Right ventricle myocardium superior (tissue), 1 donor: ENCODE measurements at regions not wholly inside any gene's neighbourhood (a gene's known extent, or its start where the extent isn't known, plus 50 kb on each side); places are given as distances from the start of the nearest gene placed in this dataset.
"Not testable (repeated sequence)": the region's sequence is repeated elsewhere in the genome, so short reads cannot be mapped to it uniquely, and the experiment has no call there.

Experiments
- ATAC-seq: fragments of 200-7000 bp; cut with Tn5 transposase; one replicate; pipeline ENCODE4 v1.9.1; 2020; ENCODE audit warnings: mild to moderate bottlenecking; ENCODE audit not compliant: poor library complexity
- DNase-seq: peaks from one replicate; pipeline ENCODE4 v3.0.0-alpha.2; 2020
- intact Hi-C: fragments of 100-400 bp; cut with DNase I; formaldehyde crosslinking; loops from one replicate; pipeline ENCODE4 v1.11.2; 2022
- donor health status: DM: no; HTN: yes; CAD: no; lungs with severe emphysema.

GRCh38 chr10:108639010-108639409 is 1284.3 kb downstream of the XPNPEP1 start:
- ATAC-seq (no peak), DNase-seq (no peak)
- intact Hi-C loops: no loop called here

GRCh38 chr10:108638225-108638624 is 1285.1 kb downstream of the XPNPEP1 start:
- DNase-seq (no peak), ATAC-seq (no peak)
- intact Hi-C loops: no loop called here

GRCh38 chr10:108633046-108633445 is 1290.3 kb downstream of the XPNPEP1 start:
- intact Hi-C loops: no loop called here
- ATAC-seq: no peak
- no peak for DNase-seq

- DNase-seq: no peak
- intact Hi-C loops: no loop called here
- no peak for ATAC-seq
Measured at GRCh38 chr10:108632144-108632543, 1291.2 kb downstream of the XPNPEP1 start.

GRCh38 chr10:108631332-108631731 is 1292.0 kb downstream of the XPNPEP1 start:
- DNase-seq (no peak), ATAC-seq (no peak)
- intact Hi-C loops: no loop called here

GRCh38 chr10:108629834-108630233 is 1293.5 kb downstream of the XPNPEP1 start:
- DNase-seq (no peak), ATAC-seq (no peak)
- intact Hi-C loops: no loop called here

- ATAC-seq (no peak), DNase-seq (no peak)
- intact Hi-C loops: no loop called here
Measured at GRCh38 chr10:108624052-108624451, 1299.3 kb downstream of the XPNPEP1 start.

GRCh38 chr10:108620821-108621534 is 1302.3 kb downstream of the XPNPEP1 start:
- DNase-seq: no peak
- no peak for ATAC-seq
- intact Hi-C loops: no loop called here

GRCh38 chr10:108616559-108617285 is 1306.6 kb downstream of the XPNPEP1 start:
- intact Hi-C loops: no loop called here
- no peak for DNase-seq

GRCh38 chr10:108615576-108616320 is 1307.6 kb downstream of the XPNPEP1 start:
- ATAC-seq (no peak), DNase-seq (no peak)
- intact Hi-C loops: no loop called here

More at GRCh38 chr10:108616559-108617285, 1306.6 kb downstream of the XPNPEP1 start:
- ATAC-seq: no peak

GRCh38 chr10:108612485-108612884 is 1310.8 kb downstream of the XPNPEP1 start:
- DNase-seq: no peak
- intact Hi-C loops: no loop called here
- ATAC-seq: no peak

- no peak for DNase-seq
- no peak for ATAC-seq
- intact Hi-C loops: no loop called here
Measured at GRCh38 chr10:108608860-108609259, 1314.5 kb downstream of the XPNPEP1 start.

GRCh38 chr10:108601851-108602250 is 1321.5 kb downstream of the XPNPEP1 start:
- DNase-seq: no peak
- intact Hi-C loops: no loop called here
- ATAC-seq: no peak

- intact Hi-C loops, ATAC-seq, DNase-seq: not testable (repeated sequence)
Measured at GRCh38 chr10:108600511-108600910, 1322.8 kb downstream of the XPNPEP1 start.

- intact Hi-C loops, ATAC-seq, DNase-seq: not testable (repeated sequence)
Measured at GRCh38 chr10:108599317-108599716, 1324.0 kb downstream of the XPNPEP1 start.

GRCh38 chr10:108598831-108599230 is 1324.5 kb downstream of the XPNPEP1 start:
- no peak for DNase-seq
- intact Hi-C loops: no loop called here
- ATAC-seq: no peak

- intact Hi-C loops: no loop called here
- no peak for DNase-seq
- no peak for ATAC-seq
Measured at GRCh38 chr10:108598320-108598695, 1325.0 kb downstream of the XPNPEP1 start.

GRCh38 chr10:108597657-108598319 is 1325.5 kb downstream of the XPNPEP1 start:
- ATAC-seq (no peak), DNase-seq (no peak)
- intact Hi-C loops: no loop called here

- DNase-seq (no peak), ATAC-seq (no peak)
- intact Hi-C loops: no loop called here
Measured at GRCh38 chr10:108597031-108597430, 1326.3 kb downstream of the XPNPEP1 start.
